ENCODE measurements at regions not wholly inside any gene's neighbourhood (a gene's known extent, or its start where the extent isn't known, plus 50 kb on each side); places are given as distances from the start of the nearest gene placed in this dataset.

DNA sequence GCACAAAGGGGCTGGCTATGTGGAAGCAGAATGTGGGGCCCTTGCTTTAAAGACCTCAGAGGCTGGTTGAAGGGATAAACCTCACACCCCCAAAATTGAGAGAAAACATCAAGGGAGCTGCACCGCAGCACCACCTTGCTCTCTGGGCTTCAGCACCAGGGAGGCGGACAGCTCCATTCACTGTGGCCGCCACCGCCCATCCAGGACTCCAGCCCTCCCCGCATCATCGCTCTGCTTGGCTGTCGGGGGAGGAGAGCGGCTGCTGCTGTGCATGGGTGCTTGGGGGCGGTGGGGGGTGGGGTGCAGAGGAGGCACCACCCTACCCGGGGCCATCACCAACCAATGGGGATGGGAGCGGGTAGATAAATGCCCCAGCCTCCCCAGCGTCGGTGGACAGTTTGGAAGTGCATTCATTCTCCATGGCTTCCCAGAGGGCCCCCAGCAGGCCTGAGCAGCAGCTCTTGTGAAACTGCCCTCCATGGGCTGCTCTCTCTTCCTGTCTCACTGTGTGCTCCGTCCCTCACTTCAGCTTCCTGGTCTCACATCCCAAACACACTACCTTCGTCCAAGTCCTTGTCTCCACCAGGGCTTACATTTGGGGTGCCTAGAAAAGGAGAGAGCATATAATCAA is 75.7 kb upstream of the BHLHE23 start (continued):
- TF ChIP-seq, protein P1, sequence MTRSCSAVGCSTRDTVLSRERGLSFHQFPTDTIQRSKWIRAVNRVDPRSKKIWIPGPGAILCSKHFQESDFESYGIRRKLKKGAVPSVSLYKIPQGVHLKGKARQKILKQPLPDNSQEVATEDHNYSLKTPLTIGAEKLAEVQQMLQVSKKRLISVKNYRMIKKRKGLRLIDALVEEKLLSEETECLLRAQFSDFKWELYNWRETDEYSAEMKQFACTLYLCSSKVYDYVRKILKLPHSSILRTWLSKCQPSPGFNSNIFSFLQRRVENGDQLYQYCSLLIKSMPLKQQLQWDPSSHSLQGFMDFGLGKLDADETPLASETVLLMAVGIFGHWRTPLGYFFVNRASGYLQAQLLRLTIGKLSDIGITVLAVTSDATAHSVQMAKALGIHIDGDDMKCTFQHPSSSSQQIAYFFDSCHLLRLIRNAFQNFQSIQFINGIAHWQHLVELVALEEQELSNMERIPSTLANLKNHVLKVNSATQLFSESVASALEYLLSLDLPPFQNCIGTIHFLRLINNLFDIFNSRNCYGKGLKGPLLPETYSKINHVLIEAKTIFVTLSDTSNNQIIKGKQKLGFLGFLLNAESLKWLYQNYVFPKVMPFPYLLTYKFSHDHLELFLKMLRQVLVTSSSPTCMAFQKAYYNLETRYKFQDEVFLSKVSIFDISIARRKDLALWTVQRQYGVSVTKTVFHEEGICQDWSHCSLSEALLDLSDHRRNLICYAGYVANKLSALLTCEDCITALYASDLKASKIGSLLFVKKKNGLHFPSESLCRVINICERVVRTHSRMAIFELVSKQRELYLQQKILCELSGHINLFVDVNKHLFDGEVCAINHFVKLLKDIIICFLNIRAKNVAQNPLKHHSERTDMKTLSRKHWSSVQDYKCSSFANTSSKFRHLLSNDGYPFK (CRISPR knock-in tag; IDR thresholded peaks at IDR 0.05; ENCODE audit: borderline replicate concordance): peak; percentile 69; the same call in 1 of the 2 replicates
- TF ChIP-seq ZNF841 (CRISPR knock-in tag; IDR thresholded peaks at IDR 0.05; ENCODE audit: borderline replicate concordance) (0 out of 2 replicates have a peak, but pooled peaks have one; percentile 47), ZNF24 (IDR thresholded peaks at IDR 0.05) (no peak), ZNF546 (CRISPR knock-in tag; conservative IDR thresholded peaks at IDR 0.05) (0 out of 2 replicates have a peak, but pooled peaks have one; percentile 44), ZNF143 (CRISPR knock-in tag; IDR thresholded peaks at IDR 0.05) (no peak), ZNF280D (CRISPR knock-in tag; IDR thresholded peaks at IDR 0.05) (peak; percentile 79; the same call in 1 of the 2 replicates), RBAK (CRISPR knock-in tag; IDR thresholded peaks at IDR 0.05) (0 out of 2 replicates have a peak, but pooled peaks have one; percentile 12), TGIF2 (CRISPR knock-in tag; IDR thresholded peaks at IDR 0.05) (peak; percentile 89), AHR (CRISPR knock-in tag; IDR thresholded peaks at IDR 0.05) (peak; percentile 97; the same call in 1 of the 2 replicates), MTA1 (CRISPR knock-in tag; IDR thresholded peaks at IDR 0.05; ENCODE audit: borderline replicate concordance) (0 out of 2 replicates have a peak, but pooled peaks have one; percentile 50), GLI4 (CRISPR knock-in tag; IDR thresholded peaks at IDR 0.05; ENCODE audit: borderline replicate concordance) (peak; percentile 92; the same call in 1 of the 2 replicates), ZSCAN20 (CRISPR knock-in tag; IDR thresholded peaks at IDR 0.05; ENCODE audit: borderline replicate concordance) (peak; percentile 30; the same call in 1 of the 2 replicates), MATR3 (CRISPR knock-in tag; IDR thresholded peaks at IDR 0.05) (no peak), POGZ (CRISPR knock-in tag; IDR thresholded peaks at IDR 0.05) (no peak), EEA1 (CRISPR knock-in tag; IDR thresholded peaks at IDR 0.05; ENCODE audit: borderline replicate concordance) (peak; percentile 93), ZNF3 (CRISPR knock-in tag; IDR thresholded peaks at IDR 0.05) (peak; percentile 35; the same call in 1 of the 2 replicates), ZNF740 (CRISPR knock-in tag; IDR thresholded peaks at IDR 0.05) (no peak)
- TF ChIP-seq, protein P2, sequence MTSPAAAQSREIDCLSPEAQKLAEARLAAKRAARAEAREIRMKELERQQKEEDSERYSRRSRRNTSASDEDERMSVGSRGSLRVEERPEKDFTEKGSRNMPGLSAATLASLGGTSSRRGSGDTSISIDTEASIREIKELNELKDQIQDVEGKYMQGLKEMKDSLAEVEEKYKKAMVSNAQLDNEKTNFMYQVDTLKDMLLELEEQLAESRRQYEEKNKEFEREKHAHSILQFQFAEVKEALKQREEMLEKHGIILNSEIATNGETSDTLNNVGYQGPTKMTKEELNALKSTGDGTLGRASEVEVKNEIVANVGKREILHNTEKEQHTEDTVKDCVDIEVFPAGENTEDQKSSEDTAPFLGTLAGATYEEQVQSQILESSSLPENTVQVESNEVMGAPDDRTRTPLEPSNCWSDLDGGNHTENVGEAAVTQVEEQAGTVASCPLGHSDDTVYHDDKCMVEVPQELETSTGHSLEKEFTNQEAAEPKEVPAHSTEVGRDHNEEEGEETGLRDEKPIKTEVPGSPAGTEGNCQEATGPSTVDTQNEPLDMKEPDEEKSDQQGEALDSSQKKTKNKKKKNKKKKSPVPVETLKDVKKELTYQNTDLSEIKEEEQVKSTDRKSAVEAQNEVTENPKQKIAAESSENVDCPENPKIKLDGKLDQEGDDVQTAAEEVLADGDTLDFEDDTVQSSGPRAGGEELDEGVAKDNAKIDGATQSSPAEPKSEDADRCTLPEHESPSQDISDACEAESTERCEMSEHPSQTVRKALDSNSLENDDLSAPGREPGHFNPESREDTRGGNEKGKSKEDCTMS (CRISPR knock-in tag; conservative IDR thresholded peaks at IDR 0.05): peak; percentile 94; the same call in 1 of the 2 replicates
- TF ChIP-seq, protein P3, sequence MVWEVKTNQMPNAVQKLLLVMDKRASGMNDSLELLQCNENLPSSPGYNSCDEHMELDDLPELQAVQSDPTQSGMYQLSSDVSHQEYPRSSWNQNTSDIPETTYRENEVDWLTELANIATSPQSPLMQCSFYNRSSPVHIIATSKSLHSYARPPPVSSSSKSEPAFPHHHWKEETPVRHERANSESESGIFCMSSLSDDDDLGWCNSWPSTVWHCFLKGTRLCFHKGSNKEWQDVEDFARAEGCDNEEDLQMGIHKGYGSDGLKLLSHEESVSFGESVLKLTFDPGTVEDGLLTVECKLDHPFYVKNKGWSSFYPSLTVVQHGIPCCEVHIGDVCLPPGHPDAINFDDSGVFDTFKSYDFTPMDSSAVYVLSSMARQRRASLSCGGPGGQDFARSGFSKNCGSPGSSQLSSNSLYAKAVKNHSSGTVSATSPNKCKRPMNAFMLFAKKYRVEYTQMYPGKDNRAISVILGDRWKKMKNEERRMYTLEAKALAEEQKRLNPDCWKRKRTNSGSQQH (CRISPR knock-in tag; IDR thresholded peaks at IDR 0.05; ENCODE audit: low read depth): peak; percentile 98

Measured in HepG2 (cell line).